GM10248 (cell line): ENCODE measurements at regions not wholly inside any gene's neighbourhood (a gene's known extent, or its start where the extent isn't known, plus 50 kb on each side); places are given as distances from the start of the nearest gene placed in this dataset.

Experiments used
- CTCF ChIA-PET: fragments of 300-600 bp; sonication (Branson Sonifier 250); formaldehyde crosslinking; extraction: SDS; loops from one replicate; lab custom pipeline; 2021; ENCODE audit warnings: antibody characterized with exemption; lab: Yijun Ruan, JAX
- POLR2A ChIA-PET: fragments of 350-650 bp; sonication (Branson Sonifier 250); formaldehyde crosslinking; extraction: SDS; loops from one replicate; lab custom pipeline; 2020; ENCODE audit warnings: antibody characterized with exemption; lab: Yijun Ruan, JAX
- DNase-seq: peaks from one replicate; pipeline ENCODE4 v3.0.0; 2012; ENCODE audit errors: extremely low spot score
- TF ChIP-seq, protein P1 (sequence below): IDR thresholded peaks from 2 replicates; pipeline ENCODE4 v1.5.1; 2012; ENCODE audit warnings: mild to moderate bottlenecking, low read depth; ENCODE audit errors: extremely low read depth, missing control alignments, control extremely low read depth

DNA sequence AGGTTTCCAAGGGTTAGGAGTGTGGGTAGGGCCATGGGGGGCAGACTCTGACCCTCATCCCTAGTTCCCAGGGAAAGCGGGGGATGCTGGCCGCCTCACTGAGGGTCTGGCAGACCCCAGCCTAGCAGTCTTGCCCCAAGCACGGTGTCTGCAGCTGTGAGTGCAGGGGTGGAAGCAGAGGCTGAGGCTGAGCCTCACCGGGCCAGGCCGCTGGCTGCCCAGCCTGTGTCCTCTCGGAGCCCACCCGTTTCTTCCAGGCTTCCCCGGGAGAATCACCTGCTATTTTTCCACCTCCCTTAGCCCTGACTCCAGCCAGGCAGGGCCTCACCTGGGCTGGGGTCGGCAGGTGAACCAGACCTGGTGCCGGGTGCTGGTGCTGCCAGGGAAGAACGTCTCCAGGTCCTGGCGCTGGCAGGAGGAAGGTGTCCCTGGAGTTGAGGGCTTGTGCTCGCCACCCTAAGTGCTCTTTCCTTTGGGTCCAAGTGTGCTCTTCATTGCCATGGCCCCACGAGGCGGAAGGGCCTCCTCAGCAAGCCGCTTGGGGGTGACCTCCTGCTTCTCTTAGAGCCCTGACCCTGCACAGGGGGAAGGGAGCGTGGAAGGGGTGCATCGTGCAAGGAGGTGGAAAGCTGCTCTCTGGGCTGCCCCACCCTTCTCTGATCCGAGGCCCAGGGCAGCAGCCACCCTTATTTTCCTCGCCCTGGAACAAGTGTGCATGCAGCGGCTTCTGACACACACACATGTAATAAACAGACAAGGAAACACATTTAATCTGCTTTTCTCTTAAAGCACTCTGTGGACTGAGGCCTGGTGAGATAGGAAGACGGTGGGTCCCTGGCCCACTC, 112.7 kb downstream of the FAM53A start:
- TF ChIP-seq, protein P1, sequence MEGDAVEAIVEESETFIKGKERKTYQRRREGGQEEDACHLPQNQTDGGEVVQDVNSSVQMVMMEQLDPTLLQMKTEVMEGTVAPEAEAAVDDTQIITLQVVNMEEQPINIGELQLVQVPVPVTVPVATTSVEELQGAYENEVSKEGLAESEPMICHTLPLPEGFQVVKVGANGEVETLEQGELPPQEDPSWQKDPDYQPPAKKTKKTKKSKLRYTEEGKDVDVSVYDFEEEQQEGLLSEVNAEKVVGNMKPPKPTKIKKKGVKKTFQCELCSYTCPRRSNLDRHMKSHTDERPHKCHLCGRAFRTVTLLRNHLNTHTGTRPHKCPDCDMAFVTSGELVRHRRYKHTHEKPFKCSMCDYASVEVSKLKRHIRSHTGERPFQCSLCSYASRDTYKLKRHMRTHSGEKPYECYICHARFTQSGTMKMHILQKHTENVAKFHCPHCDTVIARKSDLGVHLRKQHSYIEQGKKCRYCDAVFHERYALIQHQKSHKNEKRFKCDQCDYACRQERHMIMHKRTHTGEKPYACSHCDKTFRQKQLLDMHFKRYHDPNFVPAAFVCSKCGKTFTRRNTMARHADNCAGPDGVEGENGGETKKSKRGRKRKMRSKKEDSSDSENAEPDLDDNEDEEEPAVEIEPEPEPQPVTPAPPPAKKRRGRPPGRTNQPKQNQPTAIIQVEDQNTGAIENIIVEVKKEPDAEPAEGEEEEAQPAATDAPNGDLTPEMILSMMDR, result no peak
- DNase-seq, result no peak
- ChIA-PET CTCF (no interaction called here), POLR2A (no interaction called here)

DNA sequence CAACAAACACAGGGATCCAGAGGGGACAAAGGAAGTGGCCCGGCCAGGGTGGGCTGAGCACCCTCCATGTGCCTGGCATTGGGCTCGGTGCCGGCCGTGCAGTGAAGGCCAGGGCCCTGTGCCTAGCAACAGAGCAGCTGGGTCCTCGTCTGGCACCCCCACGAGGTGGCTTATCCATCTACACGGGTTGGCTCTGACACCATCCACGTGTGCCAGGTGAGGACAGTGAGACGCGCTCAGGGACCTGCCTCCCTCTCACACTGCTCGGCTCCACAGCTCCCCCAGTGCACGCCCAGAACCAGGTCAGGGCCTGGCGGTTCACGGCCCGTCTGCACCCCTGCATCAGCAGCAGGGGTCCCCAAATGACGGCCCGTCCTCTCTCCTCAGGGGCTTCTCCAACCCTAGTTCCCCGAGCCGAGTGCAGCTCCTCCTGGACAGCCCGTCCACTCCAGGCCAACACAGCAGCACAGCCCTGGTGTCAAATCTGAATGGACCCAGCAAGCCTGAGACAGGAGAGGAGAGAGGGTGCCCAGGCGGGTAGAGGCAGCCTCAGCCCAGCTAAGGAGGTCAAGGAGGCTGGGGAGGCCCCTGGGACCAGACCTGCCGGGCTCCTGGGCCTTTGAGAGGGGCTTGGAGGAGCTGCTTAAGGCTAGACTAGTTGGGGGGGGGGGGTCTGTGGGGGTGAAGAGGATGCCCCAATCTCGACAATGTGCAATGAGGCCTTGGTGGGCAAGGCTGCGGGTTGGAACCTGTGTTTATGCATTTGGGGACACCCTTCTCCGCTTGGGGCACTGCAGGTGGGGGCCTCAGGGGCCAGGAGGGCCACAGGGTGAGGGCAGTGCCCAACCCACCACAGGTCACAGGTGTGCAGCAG, 113.6 kb downstream of the FAM53A start:
- ChIA-PET POLR2A (no interaction called here), CTCF (no interaction called here)
- DNase-seq, result no peak
- TF ChIP-seq, protein P1, result no peak

DNA sequence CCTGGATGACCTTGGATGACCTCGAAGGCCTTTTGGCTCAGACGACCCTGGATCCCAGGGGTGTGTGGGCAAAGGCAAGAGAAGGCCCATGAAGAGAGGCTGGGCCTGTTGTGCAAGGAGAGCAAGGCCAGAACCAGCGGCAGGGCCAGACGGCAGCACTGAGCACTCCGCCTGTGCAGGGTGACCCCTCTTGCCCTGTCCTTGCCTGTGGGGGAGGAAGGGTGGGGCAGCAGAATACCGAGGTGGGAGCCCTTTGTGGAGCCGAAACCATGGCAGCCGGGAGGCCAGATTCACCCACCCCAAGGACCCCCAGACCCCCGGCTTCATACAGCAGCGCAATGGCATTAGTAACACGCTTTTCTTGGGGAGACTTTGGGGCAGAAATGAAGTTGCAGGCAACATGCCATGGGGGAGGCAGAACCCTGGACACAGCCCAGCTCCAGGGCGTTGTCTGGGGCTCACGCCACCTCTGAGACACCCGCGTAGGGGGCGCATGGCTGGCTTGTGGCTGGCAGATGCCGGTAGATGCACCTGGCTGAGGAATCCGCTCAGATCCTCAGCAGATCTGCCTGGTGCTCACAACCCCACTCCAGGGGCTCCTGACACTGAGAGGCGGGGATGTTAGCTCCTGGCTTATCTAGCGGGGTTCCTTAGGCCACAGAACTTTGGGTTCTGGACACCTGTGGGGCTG, 114.5 kb downstream of the FAM53A start:
- POLR2A ChIA-PET, result no interaction called here
- TF ChIP-seq, protein P1, result no peak
- no peak for DNase-seq
- CTCF ChIA-PET, result interaction anchor here (1.6 kb wide), 1 partner anchor 20 kb away, joined by 5 read pairs; no protein-coding TSS in a partner anchor

DNA sequence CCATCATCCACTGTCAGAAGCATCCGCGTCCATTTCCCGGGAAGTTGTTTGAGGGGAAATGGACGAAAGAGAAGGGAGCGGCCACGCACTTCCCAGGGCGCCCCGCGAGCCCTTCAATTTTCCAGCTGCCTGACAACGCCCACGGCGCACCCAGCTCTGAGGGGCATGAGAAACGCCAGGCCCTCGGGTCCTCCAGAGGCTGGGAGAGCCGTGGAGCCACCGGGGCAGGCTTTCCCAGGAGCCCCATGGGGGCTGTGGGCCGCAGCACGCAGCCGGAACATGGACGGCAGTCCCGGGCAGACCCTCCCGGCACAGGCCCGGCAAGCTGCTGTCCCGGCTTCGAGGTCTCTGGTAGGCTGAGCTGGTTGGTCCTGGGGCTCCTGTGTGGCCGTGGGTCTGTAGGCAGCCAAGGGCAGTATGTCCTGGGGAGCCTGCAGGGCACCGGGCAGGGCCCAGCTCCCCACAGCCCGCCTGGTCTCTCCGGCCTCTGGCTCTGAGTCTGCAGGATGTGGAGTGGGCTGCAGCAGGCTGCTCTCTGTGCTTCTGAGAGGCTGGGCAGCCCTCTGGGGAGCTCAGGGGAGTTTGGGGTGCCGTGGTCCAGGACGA, 115.2 kb downstream of the FAM53A start:
- DNase-seq, result no peak
- TF ChIP-seq, protein P1, result no peak
- ChIA-PET CTCF (interaction anchor here (1.6 kb wide), 1 partner anchor 20 kb away, joined by 5 read pairs; no protein-coding TSS in a partner anchor), POLR2A (no interaction called here)

DNA sequence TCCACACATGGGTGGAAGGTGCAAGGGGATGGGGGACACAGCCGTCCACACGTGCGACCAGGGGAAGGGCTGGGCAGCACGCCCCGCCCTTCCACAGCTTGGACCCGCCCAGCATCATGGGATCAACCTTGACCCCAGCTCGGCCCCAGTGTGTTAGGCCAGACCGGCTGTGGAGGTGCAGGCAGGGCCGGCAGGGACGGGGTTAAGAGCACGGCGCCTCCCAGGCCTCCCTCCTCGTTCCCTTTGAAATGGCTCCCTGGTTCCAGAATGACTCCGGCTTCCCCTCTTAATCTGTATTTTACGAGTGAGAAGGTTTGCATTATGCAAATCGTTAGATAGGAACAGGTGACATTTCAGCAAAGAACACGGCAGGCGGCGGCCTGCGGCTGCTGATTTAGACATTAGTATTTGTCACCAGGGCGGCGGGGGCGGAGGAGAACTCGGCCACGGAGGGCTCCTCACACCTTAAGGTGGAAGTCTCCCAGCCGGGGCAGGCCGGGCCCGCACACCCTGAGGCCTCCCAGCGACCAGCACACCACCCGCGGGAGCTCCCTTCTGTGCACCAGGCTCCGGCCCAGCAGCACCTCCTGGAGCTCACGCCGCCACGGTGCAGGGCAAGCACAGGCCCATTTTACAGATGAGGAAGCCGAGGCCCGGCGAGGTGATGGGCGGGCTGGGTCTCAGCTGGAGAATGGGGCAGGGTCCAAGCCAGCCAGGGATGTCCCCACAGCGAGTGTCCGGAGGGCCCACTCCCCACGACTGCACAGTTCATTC, 116.1 kb downstream of the FAM53A start:
- no peak for DNase-seq
- TF ChIP-seq, protein P1, result no peak
- ChIA-PET CTCF (interaction anchor here (1.6 kb wide), 1 partner anchor 19 kb away, joined by 5 read pairs; no protein-coding TSS in a partner anchor), POLR2A (no interaction called here)
